ENCODE measurements at regions not wholly inside any gene's neighbourhood (a gene's known extent, or its start where the extent isn't known, plus 50 kb on each side); places are given as distances from the start of the nearest gene placed in this dataset.

DNA sequence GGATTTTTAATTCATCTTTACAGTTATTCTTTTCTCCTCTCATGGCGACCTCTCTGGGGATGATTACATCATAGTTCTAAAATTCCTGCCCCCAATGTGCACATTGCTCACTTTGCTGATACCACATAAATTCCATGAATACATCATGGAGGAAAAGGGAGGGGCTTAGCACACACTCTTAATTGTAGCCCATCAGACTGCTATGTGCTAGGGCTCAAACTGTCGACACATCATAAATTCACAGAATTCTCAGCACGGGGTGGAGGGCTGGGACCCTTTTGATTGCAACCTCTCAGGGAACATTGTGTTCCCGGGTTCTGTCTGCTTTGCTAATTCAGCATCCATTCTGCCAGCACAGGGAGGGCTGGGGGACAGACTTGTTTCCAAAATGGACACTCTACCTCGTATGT, 592.9 kb downstream of the BCOR start:
- no peak for DNase-seq (ENCODE audit: low spot score)

DNA sequence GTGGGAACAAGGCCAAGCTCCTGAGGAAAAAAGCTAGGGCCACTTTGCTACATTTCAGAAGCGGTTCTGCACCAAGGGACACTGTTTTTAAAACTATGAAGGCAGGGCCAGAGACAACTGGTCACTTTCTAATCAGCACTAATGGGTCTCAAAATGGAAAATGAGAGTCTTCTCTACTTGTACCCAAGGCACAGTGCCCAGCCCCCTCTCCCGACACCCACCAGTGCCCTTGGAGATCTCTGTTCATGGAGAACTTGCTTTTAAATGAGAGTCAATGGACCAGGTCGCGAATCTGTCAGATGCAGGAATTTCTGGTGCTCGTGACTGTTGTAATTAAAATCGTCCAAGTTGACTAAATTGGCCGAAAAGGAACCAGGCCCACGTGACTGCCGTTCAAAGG, 591.6 kb downstream of the BCOR start:
- DNase-seq (ENCODE audit: low spot score): no peak

DNA sequence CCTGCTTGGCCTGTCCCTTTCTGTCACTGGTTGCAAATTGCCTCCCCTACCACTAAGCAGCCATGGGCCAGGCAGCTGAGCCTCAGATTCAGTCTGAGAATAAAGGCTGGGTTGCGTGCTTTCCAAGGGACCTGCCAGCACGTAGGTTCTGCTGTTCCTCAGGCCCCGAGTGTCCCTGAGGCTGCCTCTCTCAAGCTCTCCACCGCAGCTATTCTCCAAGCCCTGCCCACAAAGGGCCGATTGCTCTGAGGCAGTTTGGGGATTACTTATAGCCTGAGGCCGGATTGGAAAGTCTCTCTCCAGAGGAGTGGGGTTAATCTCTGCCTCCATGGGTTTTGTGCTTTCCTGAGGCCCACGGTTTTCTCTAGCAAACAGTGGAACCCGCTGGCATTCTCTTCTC, 590.7 kb downstream of the BCOR start:
- no peak for DNase-seq (ENCODE audit: low spot score)

DNA sequence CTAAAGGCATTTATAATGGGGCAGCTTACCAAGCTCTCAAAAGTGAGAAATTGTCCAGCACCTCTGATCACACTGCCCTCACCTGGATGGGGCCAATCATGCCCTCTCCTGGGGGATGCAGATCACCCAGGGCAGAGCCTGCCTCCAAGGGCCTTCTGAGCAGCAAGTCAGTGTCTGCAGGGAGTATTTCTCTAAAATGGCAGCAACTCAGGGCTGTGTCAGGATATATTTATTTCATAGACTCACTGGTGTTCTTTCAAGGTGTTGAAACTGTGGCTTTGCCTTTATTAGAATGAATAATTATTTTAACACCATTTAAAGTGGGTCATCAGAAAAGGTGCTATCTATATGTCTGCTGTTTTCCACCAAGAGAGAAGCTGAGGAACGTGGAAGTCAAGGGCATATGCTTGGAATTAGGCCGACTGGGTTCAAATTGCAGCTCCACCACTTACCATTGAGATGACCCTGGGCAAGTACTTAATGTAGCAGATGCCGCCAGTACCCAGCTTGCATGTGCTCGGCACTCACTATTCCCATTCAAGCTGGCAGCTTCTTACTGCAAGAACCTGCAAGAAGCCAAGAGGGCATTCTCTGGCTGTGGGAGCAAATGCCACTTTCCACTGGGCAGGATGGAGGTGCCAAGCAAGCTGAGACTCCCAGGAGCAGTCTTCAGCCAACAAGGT, 590.0 kb downstream of the BCOR start:
- no peak for DNase-seq (ENCODE audit: low spot score)

DNA sequence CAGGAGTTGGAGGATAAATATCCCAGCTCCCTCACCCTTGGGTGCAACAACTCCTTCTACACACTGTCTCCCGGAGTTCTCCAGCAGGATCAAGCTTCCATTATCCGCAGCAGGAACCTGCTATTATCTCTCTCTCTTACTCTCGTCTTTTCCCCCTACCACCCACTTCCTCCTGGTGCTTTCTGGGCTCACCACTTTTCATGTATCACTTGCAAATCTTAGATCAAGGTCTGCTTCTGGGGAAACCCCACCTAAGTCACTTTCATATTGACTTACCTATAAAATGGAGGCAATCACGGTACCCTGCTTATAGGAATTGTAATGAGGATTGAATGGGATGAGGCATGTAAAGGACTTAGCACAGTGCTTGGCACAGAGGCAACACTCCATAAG, 589.5 kb downstream of the BCOR start:
- no peak for DNase-seq (ENCODE audit: low spot score)

- DNase-seq (ENCODE audit: low spot score): no peak
Measured at GRCh38 chrX:39509157-39509556, 588.6 kb downstream of the BCOR start.

DNA sequence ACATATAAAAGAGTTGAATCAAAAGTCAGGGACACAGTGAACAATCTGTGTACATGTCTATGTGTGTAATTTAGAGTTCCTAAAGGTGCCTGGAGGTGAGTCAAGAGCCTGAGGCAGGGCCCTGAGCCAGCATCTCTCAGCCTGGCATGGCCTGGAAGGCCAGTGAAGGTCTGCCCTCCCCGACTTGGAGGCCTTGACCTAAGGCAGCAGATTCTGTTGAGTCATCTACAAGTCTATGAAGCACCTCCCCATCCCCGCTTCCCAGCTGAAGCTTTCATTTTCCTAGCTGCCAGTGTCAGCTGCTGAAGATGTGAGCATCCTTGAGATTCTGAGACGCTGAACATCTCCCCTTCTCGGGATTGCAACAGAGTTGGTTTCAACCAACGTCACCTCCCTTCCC, 583.9 kb downstream of the BCOR start:
- DNase-seq (ENCODE audit: low spot score): no peak

DNA sequence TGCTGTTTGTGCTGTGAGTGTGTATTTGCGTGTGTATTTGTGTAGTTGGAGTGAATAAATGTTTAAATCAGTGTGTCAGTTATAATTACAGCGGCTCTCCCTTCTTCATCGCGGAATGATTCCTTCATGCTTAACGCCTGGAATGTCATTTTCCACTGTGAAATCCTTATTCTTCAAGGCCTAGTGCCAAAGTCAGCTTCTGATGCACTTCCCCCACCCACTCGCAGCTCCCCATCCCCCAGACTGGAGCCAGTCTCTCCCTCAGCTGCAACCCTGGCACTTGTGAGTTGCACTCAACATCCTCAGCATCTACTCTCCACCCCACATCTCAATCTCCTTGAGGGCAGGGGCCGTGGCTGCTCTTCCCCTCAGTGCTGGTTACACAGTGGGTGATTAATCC, 583.0 kb downstream of the BCOR start:
- no peak for DNase-seq (ENCODE audit: low spot score)

GRCh38 chrX:39516427-39516841, 581.3 kb downstream of the BCOR start:
- no peak for DNase-seq (ENCODE audit: low spot score)

- DNase-seq (ENCODE audit: low spot score): no peak
Measured at GRCh38 chrX:39518476-39519029, 579.2 kb downstream of the BCOR start.

- no peak for DNase-seq (ENCODE audit: low spot score)
Measured at GRCh38 chrX:39519030-39519488, 578.7 kb downstream of the BCOR start.

DNA sequence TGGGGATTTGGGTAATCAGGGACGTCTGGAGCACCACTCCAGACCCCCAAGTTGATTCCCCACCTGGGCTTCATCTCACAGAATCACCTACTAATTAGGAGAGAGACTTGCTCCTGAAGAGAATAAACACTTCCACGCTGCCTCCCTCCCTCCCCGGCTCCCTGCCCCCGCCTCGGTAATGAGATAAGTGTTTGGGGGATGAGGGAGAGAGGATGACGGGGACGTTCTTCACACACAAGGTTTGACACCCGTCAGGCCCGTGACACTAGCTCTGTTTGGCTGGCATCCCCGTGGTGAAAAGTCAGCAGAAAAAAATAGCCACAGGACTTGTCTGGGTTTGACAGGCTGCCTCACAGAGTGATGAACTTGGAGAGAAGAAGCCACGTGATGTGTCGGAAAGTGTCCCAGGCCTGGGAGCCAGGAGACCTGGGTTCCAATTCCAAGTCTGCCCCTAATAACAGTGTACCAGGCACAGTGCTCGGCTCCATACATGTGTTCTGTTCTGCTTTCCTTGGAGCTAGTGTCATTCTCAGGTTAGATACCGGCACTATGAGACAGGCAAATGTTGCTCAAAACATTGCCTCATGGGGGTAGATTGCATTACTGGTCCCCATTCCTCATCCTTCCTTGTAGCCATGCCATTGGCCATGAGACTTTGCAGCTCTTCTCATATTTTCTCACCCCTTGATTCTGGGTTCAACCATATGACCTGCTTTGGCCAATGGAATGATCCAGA, 578.0 kb downstream of the BCOR start:
- DNase-seq (ENCODE audit: low spot score): no peak

GRCh38 chrX:39525758-39526157, 572.0 kb downstream of the BCOR start:
- no peak for DNase-seq (ENCODE audit: low spot score)

- DNase-seq (ENCODE audit: low spot score): no peak
Measured at GRCh38 chrX:39527025-39527424, 570.7 kb downstream of the BCOR start.

DNA sequence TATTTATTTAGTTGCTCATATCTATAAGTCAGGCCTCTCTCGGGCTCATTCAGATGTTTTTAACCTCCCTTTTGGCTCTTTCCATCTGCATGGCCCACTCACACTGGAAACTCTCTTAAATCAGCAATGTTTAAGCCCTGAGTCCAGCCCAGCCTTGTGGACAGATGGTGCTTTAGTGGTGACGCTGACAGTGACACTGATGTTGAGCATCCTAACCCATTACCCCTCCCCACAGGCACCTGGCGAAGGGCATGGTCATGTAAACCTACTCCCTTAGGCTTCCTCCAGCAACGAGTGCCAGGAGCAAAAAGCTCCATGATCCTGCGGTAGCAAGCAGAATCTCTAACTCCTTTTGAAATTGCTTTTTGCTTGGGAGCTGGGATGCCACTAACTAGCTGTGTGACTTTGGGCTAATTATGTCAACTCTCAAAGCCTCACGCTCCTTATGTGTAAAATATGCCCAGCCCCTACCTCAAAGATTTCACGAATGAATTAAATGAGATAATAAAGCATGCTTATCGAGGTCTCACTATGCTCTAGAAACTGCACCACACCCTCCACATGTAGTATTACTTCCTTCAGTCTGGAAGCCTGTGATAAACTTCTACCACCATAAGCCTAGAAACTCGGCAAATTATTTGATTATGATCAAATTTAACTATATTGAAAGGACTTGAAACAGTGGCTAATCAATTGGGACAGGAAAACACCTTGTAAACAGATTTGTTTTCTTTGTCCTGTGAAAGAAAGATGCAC, 569.4 kb downstream of the BCOR start:
- DNase-seq (ENCODE audit: low spot score): no peak

- DNase-seq (ENCODE audit: low spot score): no peak
Measured at GRCh38 chrX:39532761-39533160, 565.0 kb downstream of the BCOR start.

DNA sequence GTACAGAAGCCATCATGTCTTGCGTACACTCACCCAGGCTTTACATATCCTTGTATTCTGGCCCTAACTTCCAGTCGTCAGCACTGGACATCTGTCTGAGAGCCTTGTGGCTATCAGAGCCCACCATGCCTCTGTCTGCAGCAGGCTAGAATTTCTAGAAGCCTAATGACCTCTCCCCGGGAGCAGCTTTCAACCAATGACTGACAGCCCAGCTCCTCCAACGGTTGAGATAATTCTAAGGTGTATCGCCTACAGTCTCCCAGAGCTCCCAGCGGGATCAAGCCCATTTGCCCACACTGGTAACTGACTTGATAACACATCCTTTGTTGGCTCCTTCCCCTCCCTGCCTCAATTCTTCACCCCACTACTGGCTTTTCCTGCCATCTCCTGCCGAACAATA, 562.8 kb downstream of the BCOR start:
- DNase-seq (ENCODE audit: low spot score): no peak

- no peak for DNase-seq (ENCODE audit: low spot score)
Measured at GRCh38 chrX:39536211-39536610, 561.5 kb downstream of the BCOR start.

DNA sequence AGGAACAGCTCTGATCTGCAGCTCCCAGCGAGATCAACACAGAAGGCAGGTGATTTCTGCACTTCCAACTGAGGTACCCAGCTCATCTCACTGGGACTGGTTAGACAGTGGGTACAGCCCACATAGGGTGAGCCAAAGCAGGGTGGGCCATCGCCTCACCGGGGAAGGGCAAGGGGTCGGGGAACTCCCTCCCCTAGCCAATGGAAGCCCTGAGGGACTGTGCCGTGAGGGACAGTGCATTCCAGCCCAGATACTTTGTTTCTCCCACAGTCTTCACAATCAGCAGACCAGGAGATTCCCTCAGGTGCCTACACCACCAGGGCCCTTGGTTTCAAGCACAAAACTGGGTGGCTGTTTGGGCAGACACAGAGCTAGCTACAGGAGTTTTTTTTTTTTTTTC, 555.9 kb downstream of the BCOR start:
- no peak for DNase-seq (ENCODE audit: low spot score)

- no peak for DNase-seq (ENCODE audit: low spot score)
Measured at GRCh38 chrX:39542316-39542715, 555.4 kb downstream of the BCOR start.

GRCh38 chrX:39550795-39551361, 546.9 kb downstream of the BCOR start:
- no peak for DNase-seq (ENCODE audit: low spot score)

- no peak for DNase-seq (ENCODE audit: low spot score)
Measured at GRCh38 chrX:39551762-39552161, 546.0 kb downstream of the BCOR start.
